Effector memory CD4-positive, alpha-beta T cell (primary cell): ENCODE measurements at regions not wholly inside any gene's neighbourhood (a gene's known extent, or its start where the extent isn't known, plus 50 kb on each side); places are given as distances from the start of the nearest gene placed in this dataset.

Experiments
- DNase-seq, 3 donors: peaks; one replicate each; pipeline ENCODE4 v3.0.0-alpha.2; 2020
- H3K27ac ChIP-seq: 2 replicates; pipeline ENCODE4 v1.7.0; 2013; ENCODE audit warnings: mild to moderate bottlenecking, low read length, moderate library complexity; ENCODE audit not compliant: insufficient read depth, poor library complexity, severe bottlenecking
- H3K27me3 ChIP-seq: replicated peaks from 2 replicates; pipeline ENCODE4 v1.7.0; 2013; ENCODE audit warnings: mild to moderate bottlenecking, low read length; ENCODE audit not compliant: insufficient read depth, control insufficient read depth, poor library complexity, severe bottlenecking
- H3K36me3 ChIP-seq: 2 replicates; pipeline ENCODE4 v1.7.0; 2013; ENCODE audit warnings: mild to moderate bottlenecking, low read length, moderate library complexity; ENCODE audit not compliant: control insufficient read depth, insufficient read depth
- H3K4me1 ChIP-seq: 2 replicates; pipeline ENCODE4 v1.7.0; 2013; ENCODE audit warnings: low read length, mild to moderate bottlenecking; ENCODE audit not compliant: control insufficient read depth, insufficient read depth, poor library complexity, severe bottlenecking
- H3K4me3 ChIP-seq: 2 replicates; pipeline ENCODE4 v1.7.0; 2013; ENCODE audit warnings: low read length, low read depth, mild to moderate bottlenecking; ENCODE audit not compliant: insufficient read depth, poor library complexity, severe bottlenecking
- H3K9me3 ChIP-seq: 2 replicates; pipeline ENCODE4 v1.7.0; 2013; ENCODE audit warnings: mild to moderate bottlenecking, low read length, moderate library complexity; ENCODE audit not compliant: control insufficient read depth

- no peak for DNase-seq
- Histone ChIP-seq H3K27ac (no peak overlapping the region), H3K4me1 (no peaks in the 10 kb centered on the region), H3K4me3 (no peak overlapping the region), H3K36me3 (no peaks in the 10 kb centered on the region), H3K27me3 (no peaks in the 10 kb centered on the region), H3K9me3 (no peaks in the 10 kb centered on the region)
These were observed 55.5 kb upstream of the MAGED1 start for GRCh38 chrX:51837921-51838320.
